Stimulated activated CD8-positive, alpha-beta memory T cell treated with anti-CD3 and anti-CD28 coated beads, Interleukin-15, amount 100 ng/mL, for 1 hour (primary cell): ENCODE measurements at regions not wholly inside any gene's neighbourhood (a gene's known extent, or its start where the extent isn't known, plus 50 kb on each side); places are given as distances from the start of the nearest gene placed in this dataset.
"Not testable (repeated sequence)": the region's sequence is repeated elsewhere in the genome, so short reads cannot be mapped to it uniquely, and the experiment has no call there.

Experiments used
- DNase-seq: peaks from one replicate; pipeline ENCODE4 v3.0.0-alpha.2; 2020; ENCODE audit warnings: low read depth

DNA sequence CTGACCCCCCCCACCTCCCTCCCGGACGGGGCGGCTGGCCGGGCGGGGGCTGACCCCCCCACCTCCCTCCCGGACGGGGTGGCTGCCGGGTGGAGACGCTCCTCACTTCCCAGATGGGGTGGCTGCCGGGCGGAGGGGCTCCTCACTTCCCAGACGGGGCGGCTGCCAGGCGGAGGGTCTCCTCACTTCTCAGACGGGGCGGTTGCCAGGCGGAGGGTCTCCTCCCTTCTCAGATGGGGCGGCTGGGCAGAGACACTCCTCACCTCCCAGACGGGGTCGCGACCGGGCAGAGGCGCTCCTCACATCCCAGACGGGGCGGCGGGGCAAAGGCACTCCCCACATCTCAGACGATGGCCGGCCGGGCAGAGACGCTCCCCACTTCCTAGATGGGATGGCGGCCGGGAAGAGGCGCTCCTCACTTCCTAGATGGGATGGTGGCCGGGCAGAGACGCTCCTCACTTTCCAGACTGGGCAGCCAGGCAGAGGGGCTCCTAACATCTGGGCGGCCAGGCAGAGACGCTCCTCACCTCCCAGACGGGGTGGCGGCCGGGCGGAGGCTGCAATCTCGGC lies 597.6 kb downstream of the ZEB2 start:
- DNase-seq, result not testable (repeated sequence)

GRCh38 chr2:143918465-143918989 lies 601.4 kb downstream of the ZEB2 start:
- DNase-seq, result no peak

DNA sequence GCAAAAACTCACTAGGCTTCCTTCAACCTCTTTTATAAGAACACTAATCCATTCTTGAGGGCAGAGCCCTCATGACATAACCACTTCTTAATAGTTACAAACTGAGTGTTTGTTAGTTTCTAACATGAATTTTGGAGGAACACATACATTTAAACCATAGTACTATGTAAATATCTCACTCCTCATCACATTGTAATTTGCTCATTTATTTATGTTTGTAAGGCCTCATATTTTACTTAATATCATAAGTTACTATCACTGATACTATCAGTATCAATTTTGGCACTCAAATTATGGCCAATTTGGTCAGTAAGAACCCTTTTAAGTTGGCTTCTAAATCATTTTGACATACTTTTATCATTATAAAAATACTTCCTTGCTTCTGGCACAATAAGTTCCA lies 603.1 kb downstream of the ZEB2 start:
- no peak for DNase-seq

- DNase-seq, result no peak
These were observed 610.2 kb downstream of the ZEB2 start for GRCh38 chr2:143909577-143910353.

- DNase-seq, result no peak
These were observed 611.1 kb downstream of the ZEB2 start for GRCh38 chr2:143908843-143909242.

GRCh38 chr2:143907801-143908200 lies 612.1 kb downstream of the ZEB2 start:
- DNase-seq, result no peak

DNA sequence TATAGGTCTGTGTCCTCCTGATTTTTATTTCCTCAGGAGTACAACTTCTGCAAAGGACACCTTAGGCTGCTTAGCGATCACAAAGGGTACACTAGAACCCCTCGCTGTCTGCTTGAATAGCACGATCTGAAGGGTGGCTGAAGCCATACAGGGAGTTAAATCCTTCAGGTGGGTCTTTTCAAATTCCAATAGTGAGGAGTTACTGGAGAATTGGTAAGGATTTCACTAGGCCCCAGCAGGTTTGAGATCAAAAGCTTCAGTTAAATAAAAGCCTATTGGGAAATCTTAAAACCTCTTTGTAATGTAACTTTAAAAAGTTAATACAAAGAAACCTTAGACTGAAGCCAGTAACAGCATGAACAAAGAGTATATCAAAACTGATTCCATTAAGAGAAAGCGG lies 613.1 kb downstream of the ZEB2 start:
- no peak for DNase-seq

- DNase-seq, result no peak
These were observed 614.3 kb downstream of the ZEB2 start for GRCh38 chr2:143905587-143905986.

GRCh38 chr2:143903172-143903856 lies 616.6 kb downstream of the ZEB2 start:
- no peak for DNase-seq

- DNase-seq, result no peak
These were observed 618.6 kb downstream of the ZEB2 start for GRCh38 chr2:143901185-143901842.

DNA sequence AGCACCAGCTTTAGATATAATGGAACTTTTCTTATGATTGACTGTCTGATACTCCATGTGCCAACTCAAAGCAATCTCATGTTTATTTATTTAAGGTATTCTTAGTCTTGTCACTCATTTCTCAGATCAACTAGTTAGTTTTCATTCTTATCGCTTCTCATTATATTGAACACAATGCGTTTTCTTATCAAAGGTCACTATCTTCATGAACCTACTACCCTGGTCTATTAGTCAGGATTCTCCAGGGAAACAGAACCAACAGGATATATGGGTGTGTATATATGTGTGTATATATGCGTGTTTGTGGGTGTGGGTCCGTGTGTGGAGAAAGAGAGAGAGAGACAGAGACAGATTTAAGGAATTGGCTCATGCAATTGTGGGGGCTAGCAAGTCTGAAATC lies 619.9 kb downstream of the ZEB2 start:
- DNase-seq, result no peak

GRCh38 chr2:143893371-143893770 lies 626.5 kb downstream of the ZEB2 start:
- DNase-seq, result no peak

DNA sequence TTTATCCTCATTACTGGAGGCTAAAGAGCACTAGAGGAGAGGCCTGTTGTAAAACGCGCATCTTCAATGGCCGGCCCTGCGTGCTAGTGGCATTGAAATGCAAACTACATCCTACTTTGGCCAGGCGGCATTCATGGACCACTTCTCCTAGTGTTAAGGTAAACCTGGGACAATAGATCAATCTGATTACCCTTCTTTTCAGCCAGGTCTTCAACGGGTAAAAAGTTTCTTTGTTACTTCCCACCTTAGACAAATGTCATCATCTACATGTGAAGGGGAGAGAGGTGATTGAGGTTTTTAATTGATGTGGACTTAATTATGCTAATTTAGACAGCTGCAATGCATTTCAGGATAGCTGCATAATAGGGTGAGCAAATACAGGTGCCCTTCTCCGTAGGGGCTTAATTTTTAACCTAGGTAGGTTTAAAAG lies 628.0 kb downstream of the ZEB2 start:
- no peak for DNase-seq

DNA sequence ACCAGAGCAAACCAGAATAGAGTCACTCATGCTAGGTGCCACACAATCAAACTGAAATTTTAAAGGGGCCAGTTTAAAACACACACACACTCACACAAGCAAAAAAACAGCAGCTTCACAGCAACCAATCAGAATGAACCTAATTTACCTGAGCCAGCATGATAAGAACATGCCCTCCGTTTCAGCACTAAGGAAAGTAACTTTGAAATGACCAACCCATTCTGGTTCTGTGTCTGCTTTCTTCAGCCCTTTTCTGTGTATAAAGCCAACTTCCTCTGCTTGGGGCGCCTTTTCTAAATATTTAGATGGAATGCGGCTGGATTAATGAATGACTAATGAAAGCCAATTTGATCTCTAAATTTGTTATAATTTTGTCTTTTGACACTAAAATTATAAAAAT lies 629.1 kb downstream of the ZEB2 start:
- DNase-seq, result no peak

DNA sequence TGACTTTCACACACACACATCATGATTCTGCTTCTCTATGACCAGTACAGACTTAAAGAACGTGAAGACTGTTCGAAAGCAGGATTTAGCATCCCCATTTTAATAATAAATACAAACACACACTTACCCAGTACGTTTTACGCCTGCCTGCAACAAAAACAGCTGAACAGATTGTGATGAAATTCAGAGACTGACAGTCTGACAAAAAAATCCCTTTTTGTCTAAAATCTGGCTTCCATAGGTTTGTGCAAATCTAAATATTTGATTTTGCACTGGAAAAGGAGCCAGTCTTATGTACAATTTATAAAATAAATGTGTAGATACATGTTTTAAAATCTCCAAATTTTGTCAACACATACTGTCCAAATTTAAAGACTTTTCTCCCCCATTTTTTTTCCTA lies 630.7 kb downstream of the ZEB2 start:
- DNase-seq, result no peak

GRCh38 chr2:143885461-143885860 lies 634.5 kb downstream of the ZEB2 start:
- DNase-seq, result no peak

DNA sequence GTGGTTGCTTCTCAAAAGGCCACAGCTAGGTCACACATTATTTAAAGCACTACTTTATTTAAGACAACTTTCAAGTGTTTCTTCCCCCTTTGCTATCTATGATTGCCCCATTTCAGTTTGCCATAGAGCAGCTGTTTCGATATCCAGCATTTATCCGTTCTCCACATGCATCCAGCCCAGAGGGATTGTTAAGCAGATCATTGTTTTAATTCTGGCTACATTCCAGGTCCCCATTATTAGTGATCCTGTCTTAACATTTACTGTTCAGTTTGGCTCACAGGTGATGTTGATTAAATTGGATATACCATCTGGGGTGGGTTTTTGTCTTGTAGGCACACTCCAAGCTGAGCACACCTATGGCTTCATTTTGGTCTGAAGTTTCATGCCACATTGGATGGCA lies 638.7 kb downstream of the ZEB2 start:
- no peak for DNase-seq

DNA sequence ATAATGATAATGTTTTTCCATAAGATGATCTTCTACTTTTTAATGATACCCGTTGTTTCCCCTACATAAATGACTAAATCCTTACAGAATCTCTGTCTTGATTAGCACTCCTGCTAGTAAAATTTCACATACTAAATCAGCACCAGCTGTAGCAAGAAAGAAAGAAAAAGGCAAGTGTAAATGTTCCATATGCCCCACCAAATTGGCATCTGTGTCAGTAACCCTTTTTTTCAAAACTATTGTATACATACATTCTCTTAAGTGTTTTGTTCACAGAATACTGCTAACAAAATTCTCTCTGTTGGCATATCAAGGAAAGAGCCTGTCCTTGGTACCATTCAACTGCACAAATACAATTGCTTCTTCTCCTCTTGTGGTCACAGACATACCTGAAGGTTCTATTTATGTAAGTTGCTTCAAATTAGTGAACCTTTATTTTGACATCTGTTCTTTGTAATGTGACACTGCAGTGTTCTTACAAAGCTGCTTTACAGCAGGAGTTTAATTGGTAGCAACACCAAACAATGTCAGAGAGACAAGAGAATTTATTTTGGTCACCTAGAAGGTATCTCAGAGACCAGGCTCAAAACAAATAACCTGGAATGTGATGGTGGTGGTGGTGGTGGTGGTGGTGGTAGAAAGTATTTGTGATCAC lies 641.9 kb downstream of the ZEB2 start:
- no peak for DNase-seq

- no peak for DNase-seq
These were observed 642.9 kb downstream of the ZEB2 start for GRCh38 chr2:143877056-143877455.

GRCh38 chr2:143875295-143876233 lies 644.4 kb downstream of the ZEB2 start:
- no peak for DNase-seq

DNA sequence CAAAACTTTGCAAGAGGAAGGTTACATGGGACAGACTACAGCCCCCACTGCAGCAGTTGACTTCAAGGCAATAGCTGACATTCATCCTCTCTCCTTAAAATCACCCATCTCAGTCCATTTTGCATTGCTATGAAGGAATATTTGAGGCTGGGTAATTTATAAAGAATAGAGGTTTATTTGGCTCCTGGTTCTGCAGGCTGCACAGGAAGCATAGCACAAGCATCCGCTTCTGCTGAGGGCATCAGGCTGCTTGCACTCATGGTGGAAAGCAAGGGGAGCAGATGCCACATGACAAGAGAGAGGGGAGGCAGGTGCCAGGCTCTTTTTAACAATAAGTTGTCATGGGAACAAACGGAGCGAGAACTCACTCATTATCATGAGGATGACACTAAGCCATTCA lies 646.0 kb downstream of the ZEB2 start:
- DNase-seq, result no peak
